GM20000 (cell line): ENCODE measurements at regions not wholly inside any gene's neighbourhood (a gene's known extent, or its start where the extent isn't known, plus 50 kb on each side); places are given as distances from the start of the nearest gene placed in this dataset.

Experiments
- DNase-seq: peaks from one replicate; pipeline ENCODE4 v3.0.0; 2012; ENCODE audit warnings: low spot score
- TF ChIP-seq, protein P1 (sequence below): IDR thresholded peaks from 2 replicates; pipeline ENCODE4 v1.5.1; 2012; ENCODE audit warnings: mild to moderate bottlenecking, control low read depth; ENCODE audit errors: extremely low read depth, missing control alignments

GRCh38 chr4:160980091-160980490 is 1183.7 kb downstream of the FSTL5 start:
- no peak for DNase-seq
- TF ChIP-seq, protein P1, sequence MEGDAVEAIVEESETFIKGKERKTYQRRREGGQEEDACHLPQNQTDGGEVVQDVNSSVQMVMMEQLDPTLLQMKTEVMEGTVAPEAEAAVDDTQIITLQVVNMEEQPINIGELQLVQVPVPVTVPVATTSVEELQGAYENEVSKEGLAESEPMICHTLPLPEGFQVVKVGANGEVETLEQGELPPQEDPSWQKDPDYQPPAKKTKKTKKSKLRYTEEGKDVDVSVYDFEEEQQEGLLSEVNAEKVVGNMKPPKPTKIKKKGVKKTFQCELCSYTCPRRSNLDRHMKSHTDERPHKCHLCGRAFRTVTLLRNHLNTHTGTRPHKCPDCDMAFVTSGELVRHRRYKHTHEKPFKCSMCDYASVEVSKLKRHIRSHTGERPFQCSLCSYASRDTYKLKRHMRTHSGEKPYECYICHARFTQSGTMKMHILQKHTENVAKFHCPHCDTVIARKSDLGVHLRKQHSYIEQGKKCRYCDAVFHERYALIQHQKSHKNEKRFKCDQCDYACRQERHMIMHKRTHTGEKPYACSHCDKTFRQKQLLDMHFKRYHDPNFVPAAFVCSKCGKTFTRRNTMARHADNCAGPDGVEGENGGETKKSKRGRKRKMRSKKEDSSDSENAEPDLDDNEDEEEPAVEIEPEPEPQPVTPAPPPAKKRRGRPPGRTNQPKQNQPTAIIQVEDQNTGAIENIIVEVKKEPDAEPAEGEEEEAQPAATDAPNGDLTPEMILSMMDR = no peak

DNA sequence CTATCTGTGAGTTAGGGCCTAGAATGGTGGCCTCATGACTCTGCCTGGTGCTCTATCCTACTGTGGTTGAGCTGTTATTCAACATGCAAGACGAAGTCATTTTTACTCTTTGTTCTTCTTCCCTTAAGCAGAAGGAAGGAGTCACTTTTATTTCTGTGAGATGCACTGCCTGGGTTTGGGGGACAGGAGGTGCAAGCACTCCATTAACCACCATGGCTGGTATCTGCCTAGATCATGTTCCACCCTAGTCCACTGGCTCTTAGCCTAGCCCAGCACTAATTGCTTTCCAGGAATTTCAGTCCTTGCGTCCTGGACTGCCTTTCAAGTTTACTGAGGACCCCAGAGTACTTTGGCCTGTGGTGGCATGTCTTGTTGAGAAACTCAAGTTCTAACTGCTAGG is 1182.7 kb downstream of the FSTL5 start:
- no peak for DNase-seq
- TF ChIP-seq, protein P1 = no peak

- TF ChIP-seq, protein P1 = no peak
- DNase-seq = no peak
Observed at GRCh38 chr4:160983035-160983434, 1180.8 kb downstream of the FSTL5 start.

DNA sequence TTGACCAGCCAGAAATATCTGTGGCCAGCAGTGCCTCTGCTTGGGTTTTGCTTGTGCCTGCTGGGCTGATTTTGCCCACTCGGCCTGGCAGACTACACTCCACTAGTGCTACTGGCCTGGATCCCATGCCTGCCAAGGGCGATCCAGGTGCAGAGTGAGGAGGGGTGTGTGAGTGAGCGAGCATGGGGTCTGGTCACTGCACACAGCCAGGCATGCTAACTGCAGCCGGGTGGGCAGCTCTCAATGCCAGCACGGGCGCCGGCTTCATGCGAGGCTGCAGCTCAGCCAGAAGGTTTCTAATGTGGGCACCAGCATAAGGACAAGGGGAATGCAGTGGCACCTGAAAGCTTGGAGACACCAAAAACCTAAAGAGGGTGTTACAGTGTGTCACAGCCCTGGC is 1161.4 kb downstream of the FSTL5 start:
- no peak for DNase-seq
- TF ChIP-seq, protein P1 = no peak

DNA sequence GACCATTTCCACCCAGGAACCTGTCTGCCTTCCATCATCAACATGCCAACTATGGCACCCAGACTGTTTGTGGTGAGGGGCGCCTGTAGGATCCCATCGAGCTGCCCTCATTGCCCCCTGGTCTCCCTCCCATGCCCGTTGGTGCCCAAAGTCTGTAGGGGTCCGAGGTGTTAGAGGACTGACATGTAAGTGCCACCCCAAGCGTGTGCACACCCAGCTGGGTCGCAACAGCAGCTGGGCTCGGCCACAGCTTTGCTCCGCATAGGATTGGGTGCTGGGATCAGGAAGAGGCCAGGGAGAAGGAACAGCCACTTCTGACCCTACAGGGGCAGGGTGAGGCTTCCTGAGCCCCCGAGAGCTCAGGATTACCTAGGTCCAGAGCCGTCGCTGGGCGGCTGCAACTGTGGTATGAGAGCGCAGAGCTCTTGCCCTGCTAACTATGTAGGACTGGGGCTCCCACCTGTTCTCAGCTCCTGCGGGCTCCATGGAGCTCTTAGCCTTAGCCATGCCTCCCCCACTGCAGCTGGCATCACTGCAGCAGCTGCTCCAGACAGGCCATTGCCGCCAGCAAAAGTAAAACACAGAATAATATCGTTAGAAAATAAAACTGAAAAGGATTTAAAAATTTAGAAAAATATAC is 1160.3 kb downstream of the FSTL5 start:
- TF ChIP-seq, protein P1 = no peak
- no peak for DNase-seq

- TF ChIP-seq, protein P1 = no peak
Observed at GRCh38 chr4:161005746-161006145, 1158.1 kb downstream of the FSTL5 start.

GRCh38 chr4:161008527-161008926 is 1155.3 kb downstream of the FSTL5 start:
- TF ChIP-seq, protein P1 = no peak
- DNase-seq = no peak

More at GRCh38 chr4:161005746-161006145, 1158.1 kb downstream of the FSTL5 start:
- no peak for DNase-seq
